ENCODE measurements at regions not wholly inside any gene's neighbourhood (a gene's known extent, or its start where the extent isn't known, plus 50 kb on each side); places are given as distances from the start of the nearest gene placed in this dataset.

DNA sequence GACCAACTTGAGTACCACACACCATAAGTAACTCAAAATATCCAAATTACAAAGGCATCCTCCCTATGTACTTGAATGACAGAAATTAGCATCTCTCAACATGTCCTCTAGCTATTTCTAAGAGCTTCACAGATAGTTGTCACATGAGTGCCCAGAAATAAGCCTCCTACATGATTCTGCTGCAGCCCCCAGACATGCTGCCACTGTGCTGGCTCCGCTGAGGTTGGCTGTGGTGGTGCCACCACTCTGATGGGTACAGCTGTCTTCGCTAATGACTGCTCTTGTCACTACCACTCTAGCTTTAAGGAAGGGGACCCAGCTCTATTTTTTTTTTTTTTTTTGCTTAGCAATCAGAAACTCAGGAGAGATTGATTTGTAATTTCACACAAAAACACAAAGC lies 256.0 kb downstream of the GRXCR1 start:
- POLR2A ChIA-PET = no interaction called here
- H3K27me3 ChIP-seq (ENCODE audit: control insufficient read depth in 2 of 2, insufficient read depth in 2 of 2, low read length in 2 of 2) = no peaks in the 10 kb centered on the region
- no peaks in the 10 kb centered on the region for H3K79me2 ChIP-seq (ENCODE audit: control insufficient read depth, insufficient read depth, low read length)
- no peak overlapping the region for H3K9ac ChIP-seq (replicated peaks; ENCODE audit: extremely low read depth, insufficient read depth, low read length)
- FAIRE-seq (no peak), DNase-seq (ENCODE audit: low read depth, low spot score) (no peak)
- dilution Hi-C loops (cut with MboI; ENCODE audit: extremely low pct_ligation_motif_present, low sequenced_read_pairs) = no loop called here
- no peak overlapping the region for H3K4me3 ChIP-seq (replicated peaks in 1 of 3; ENCODE audit: insufficient read depth in 1 of 3, low read depth in 1 of 3, low read length in 3 of 3)
- no peak overlapping the region for H3K4me2 ChIP-seq (ENCODE audit: insufficient read depth, low read length)
- no peaks in the 10 kb centered on the region for H3K36me3 ChIP-seq (ENCODE audit: control insufficient read depth in 2 of 2, extremely low read depth in 1 of 2, insufficient read depth in 2 of 2, low read length in 2 of 2)
- H3K9me3 ChIP-seq (replicated peaks; ENCODE audit: control insufficient read depth, insufficient read depth, low read length) = peaks cover 2% of the 10 kb centered on the region
- no peak overlapping the region for H2AFZ ChIP-seq (ENCODE audit: low read depth, low read length)
- CTCF ChIA-PET = no interaction called here
- no peaks in the 10 kb centered on the region for H3K9me1 ChIP-seq (replicated peaks; ENCODE audit: control insufficient read depth, extremely low read depth, insufficient read depth, low read length)
- no peak overlapping the region for H3K27ac ChIP-seq (ENCODE audit: insufficient read depth, low read depth, low read length)
- BruUV-seq (replicated peaks) = no TSS peak
- TF ChIP-seq POLR2AphosphoS5 (IDR thresholded peaks at IDR 0.05; ENCODE audit: insufficient read depth, low read depth, low read length) (no peak), EZH2 (IDR thresholded peaks at IDR 0.05; ENCODE audit: borderline replicate concordance, low read depth, low read length, severe bottlenecking) (no peak), JUN (IDR thresholded peaks at IDR 0.05; ENCODE audit: borderline replicate concordance, insufficient read depth, insufficient read length, low read depth) (no peak), POLR2A (IDR thresholded peaks at IDR 0.05; ENCODE audit: low read depth, low read length) (no peak), MYC (IDR thresholded peaks at IDR 0.05; ENCODE audit: low read depth, low read length) (no peak), FOS (IDR thresholded peaks at IDR 0.05; ENCODE audit: borderline replicate concordance, insufficient read depth, low read length) (no peak), GATA2 (IDR thresholded peaks at IDR 0.05; ENCODE audit: insufficient read depth, insufficient read length, low read depth, low read length) (no peak)
- TF ChIP-seq, protein P1, sequence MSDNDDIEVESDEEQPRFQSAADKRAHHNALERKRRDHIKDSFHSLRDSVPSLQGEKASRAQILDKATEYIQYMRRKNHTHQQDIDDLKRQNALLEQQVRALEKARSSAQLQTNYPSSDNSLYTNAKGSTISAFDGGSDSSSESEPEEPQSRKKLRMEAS (IDR thresholded peaks at IDR 0.05; ENCODE audit: insufficient read depth, insufficient read length) = no peak
- TF ChIP-seq, protein P2, sequence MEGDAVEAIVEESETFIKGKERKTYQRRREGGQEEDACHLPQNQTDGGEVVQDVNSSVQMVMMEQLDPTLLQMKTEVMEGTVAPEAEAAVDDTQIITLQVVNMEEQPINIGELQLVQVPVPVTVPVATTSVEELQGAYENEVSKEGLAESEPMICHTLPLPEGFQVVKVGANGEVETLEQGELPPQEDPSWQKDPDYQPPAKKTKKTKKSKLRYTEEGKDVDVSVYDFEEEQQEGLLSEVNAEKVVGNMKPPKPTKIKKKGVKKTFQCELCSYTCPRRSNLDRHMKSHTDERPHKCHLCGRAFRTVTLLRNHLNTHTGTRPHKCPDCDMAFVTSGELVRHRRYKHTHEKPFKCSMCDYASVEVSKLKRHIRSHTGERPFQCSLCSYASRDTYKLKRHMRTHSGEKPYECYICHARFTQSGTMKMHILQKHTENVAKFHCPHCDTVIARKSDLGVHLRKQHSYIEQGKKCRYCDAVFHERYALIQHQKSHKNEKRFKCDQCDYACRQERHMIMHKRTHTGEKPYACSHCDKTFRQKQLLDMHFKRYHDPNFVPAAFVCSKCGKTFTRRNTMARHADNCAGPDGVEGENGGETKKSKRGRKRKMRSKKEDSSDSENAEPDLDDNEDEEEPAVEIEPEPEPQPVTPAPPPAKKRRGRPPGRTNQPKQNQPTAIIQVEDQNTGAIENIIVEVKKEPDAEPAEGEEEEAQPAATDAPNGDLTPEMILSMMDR (IDR thresholded peaks at IDR 0.05; ENCODE audit: extremely low read depth in 1 of 2, insufficient read depth in 1 of 2, low read depth in 1 of 2, low read length in 2 of 2) = no peak
- intact Hi-C loops (cut with micrococcal nuclease) = no loop called here
- no peaks in the 10 kb centered on the region for H4K20me1 ChIP-seq (replicated peaks; ENCODE audit: control insufficient read depth, extremely low read depth, insufficient read depth, low read length)
- H3K4me1 ChIP-seq (ENCODE audit: control insufficient read depth, extremely low read depth, insufficient read depth, low read length) = no peaks in the 10 kb centered on the region
